GM21367 (cell line): ENCODE measurements at regions not wholly inside any gene's neighbourhood (a gene's known extent, or its start where the extent isn't known, plus 50 kb on each side); places are given as distances from the start of the nearest gene placed in this dataset.

Experiments
- ATAC-seq: cut with Tn5 transposase; IDR thresholded peaks from one replicate; pipeline ENCODE4 v1.9.1; 2021; ENCODE audit not compliant: unreplicated experiment

DNA sequence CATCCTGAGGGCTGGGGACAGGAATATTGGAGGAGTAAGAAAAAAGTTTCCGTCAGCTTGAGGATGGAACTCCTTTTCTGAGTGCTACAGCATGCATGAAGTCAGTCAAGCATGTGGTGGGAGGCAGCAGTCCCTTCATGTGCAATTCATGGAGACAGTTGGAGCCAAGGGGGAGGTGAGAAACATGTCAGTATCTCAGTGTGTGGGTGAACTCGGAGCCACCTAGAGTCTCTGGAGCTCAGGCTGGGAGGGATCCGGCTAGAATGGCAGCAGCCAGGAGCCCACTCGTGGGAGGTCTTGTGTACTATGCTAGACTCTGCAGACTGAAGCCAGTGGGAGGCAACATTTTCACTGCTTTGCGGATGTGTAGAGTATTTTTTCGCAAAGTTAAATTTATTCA, 60.3 kb downstream of the AVPR1A start:
- no peak for ATAC-seq

DNA sequence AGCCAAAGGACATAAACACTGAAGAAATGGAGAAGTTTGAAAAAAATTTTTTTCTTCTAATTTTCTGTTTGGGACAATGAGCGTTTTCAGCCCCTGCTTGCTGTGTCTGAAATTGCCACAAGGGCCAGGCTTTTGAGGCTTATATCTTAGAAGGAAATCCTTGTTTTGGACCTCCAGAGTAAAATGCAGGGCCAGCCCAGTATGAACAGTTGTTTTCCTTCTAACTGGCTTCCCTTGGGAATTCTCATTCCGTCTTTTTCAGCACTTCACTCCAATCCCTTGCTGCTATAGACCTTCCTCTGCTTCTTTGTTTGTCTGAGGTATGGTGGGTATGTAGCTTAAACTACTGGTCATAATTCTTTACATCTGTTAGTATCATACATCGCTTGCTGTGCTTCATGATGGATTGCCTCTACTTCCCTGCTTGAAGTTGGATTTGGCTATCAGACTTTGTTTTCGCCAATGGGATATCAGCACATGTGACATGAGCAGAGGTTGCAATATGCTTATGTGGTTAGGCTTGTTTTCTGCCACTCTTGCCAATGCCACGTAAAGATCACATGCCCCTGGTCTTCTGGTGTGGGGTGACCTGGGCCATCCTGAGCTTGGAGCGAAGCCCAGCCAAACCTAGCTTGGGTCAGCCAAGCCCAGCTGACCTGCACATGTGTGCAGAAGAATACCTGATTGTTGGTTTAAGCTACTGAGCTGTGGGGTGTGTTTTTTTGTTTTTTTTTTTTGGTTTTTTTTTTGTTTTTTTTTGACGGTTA, 64.7 kb downstream of the AVPR1A start:
- ATAC-seq = no peak

GRCh38 chr12:63085120-63085519, 65.9 kb downstream of the AVPR1A start:
- ATAC-seq = no peak

GRCh38 chr12:63084501-63084900, 66.5 kb downstream of the AVPR1A start:
- ATAC-seq = no peak

- ATAC-seq = no peak
These were observed 68.0 kb downstream of the AVPR1A start for GRCh38 chr12:63083046-63083445.

GRCh38 chr12:63079791-63080502, 71.1 kb downstream of the AVPR1A start:
- no peak for ATAC-seq

GRCh38 chr12:63078906-63079305, 72.1 kb downstream of the AVPR1A start:
- no peak for ATAC-seq

GRCh38 chr12:63075376-63076060, 75.5 kb downstream of the AVPR1A start:
- ATAC-seq = no peak

GRCh38 chr12:63070709-63071108, 80.3 kb downstream of the AVPR1A start:
- no peak for ATAC-seq

DNA sequence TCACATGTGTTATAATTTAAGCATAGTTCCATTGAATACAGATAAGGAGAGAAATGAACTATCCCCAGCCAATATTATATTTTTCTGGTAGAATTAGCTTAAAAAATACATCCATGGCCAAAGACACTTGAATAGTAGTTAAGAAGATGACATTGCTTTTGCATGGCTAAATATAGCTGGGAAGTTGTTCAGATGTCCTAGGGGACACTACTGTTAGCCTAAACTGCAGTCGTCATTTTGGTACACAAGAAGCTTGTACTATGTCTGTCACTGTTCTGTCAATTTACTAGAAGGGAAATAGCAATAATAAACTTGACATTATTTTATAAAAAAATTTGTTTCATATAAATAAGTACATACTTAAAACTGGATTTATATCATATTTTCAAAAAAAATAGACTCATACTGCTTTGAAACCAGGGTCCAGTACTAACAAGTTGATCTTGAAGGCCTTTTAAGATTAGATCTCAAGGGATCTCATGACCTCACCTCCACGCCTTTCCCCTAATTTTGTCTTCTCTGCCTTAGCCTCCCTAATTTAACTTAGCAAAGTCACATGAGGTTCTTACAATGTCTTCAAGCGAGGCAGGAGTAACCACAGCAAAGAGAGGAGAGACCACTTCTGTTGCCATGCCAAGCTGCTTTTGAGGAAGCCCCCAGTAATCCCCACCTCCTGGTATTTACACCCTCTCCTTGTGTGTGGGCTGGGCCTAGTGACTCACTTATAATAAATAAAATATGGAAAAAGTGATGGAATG, 81.0 kb downstream of the AVPR1A start:
- no peak for ATAC-seq

DNA sequence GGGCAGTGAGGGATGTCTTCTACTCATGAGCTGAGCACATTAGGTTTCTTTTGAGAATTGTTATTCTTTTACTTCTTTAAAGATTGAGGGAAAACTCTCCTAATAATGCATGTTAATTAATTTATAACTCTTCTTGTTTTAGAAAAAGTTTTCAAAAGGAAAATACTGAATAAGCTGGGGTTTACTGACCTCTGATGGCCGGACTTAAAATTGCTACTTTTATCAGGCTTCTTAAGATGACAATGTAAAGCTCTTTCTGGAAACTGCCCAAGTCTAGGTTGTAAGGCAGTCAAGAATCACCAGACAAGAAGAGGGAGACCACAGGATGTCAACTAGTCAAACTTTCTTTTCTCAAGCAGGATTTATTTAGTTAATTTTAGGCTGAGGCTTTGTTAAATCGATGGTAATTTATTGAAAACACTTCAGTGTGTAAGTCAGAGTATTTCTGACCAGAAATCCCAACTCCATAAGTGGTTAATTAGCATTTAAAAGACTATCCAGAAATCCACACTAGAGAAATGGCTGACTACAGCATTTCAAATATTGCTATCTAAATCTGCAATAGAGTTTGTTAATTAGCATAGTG, 82.1 kb downstream of the AVPR1A start:
- peak; percentile 68 for ATAC-seq

- ATAC-seq = no peak
These were observed 84.2 kb downstream of the AVPR1A start for GRCh38 chr12:63066782-63067181.

DNA sequence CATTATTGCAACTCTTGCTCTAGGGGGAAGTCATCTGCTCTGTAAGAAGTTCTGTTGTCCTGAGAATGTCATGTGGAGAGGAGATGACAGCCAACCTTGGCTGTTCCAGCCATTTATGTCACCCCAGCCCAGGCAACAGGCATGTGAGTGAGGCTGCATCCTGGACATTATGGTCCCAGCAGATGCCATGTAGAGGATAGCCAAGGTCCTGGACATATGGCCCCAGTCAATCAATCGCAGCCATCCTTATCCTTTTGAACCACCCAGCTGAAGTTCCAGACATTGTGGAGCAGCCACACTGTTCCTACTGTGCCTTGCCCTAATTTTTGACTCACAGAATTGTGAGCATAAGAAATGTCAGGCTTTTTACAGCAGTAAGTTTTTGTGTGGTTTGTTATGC, 84.9 kb downstream of the AVPR1A start:
- ATAC-seq = no peak

DNA sequence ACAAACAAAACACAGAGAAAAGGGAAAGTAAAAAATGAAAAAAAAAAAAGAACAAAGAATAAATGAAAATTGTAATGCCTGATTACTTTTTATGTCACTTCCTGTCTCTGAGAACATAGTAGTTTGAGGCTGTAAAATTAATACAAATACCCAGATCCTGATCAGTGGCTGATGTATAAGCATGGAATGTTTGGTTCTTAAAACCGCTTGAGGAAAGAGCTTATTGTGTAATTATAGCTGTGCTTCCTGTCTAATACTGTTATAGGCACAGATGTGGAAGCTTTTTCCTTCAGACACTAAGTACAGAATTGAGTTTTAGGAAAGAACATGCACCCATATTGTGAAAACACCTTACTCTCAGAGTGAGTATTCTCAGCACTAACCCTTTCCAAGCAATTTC, 86.9 kb downstream of the AVPR1A start:
- ATAC-seq = no peak

GRCh38 chr12:63056649-63057048, 94.4 kb downstream of the AVPR1A start:
- no peak for ATAC-seq

DNA sequence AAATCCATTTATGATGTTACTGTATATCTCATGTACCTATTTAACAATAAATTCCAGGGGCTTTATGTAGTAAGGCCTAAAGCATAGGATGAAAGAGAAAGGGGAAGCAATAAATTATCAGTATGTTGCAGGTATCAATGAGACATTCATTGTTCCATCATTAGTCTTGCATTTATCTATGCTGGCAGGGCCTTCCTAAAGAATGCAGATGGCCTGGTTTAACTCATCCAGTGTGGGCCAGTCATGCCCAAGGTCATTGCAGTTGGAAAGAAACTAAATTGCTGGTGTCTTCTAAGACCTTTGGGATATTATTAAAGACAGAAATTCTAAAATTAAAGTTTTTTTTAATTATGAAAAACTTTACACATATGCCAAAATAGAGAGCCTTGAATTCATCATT, 98.3 kb downstream of the AVPR1A start:
- ATAC-seq = no peak

DNA sequence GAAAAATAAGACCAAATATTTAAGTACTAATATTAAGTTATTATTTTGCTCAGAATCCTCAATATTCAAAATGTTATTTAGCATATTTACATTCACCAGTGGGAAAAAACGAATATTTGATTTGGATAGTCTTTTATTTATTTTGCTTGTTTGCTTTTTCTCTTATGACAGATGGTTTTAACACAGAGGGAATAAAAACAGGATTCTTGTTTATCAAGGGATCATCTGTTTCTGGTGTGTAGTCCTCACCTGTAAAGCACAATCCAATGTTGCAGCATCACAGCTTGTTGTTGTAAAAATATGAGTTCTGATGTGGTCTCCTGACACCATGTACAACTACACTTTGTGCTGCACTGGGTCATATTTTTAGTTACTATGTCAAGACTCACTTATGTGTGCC, 103.9 kb downstream of the AVPR1A start:
- no peak for ATAC-seq

DNA sequence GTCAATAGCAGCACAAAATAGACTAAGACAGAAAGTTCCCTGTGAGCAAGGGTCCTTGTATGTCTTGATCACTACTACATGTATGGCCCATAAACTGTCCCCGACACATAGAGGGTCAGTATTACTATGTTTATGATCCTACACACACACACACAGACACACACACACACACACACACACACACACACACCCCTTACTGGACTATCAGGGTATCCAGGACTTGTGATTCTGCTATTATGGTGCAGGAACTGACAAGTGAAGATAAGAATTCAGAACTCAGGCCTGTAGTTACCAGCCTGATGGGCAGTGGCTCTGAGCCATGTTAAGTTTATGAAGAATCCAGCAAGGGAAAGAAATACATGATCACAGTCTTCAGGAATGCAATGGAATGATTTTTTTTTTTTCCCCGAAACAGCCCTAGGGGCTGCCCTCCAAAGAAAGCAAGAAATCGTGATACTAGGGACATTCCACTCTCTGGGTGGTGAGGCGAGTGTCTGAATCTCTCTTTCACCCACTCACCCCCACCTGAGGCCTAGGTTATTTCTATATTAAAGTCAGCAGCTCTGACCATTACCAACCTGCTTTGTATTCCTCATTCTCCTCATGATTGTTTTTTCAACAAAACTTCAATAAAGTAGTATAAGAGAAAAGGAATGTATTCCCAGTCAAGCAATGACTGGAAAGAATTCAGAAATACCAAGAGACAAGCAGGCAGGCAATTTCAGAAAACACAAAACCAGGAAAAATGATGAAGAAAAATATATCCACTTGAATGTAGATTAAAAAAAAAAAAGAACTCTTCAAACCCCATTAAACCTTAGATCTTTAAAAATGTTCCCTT, 105.8 kb downstream of the AVPR1A start:
- no peak for ATAC-seq

DNA sequence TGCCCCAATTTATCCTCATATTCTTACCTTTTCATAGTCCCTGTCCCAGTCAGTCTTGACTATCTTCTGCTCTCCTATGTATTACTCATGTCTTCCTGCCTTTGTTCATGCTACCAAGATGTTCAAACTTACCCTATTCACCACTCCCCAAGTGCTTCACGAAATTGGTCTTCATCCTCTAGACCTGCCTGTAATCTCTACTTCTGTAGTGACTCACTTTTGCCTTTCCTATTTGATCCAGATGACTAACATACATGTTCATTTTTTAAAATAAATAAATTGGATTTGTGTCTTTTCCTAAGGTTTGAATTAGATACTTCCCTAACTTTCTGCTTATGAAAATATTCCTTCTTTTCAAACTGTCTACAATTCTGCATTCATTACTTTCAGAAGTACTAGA, 107.7 kb upstream of the PPM1H start:
- ATAC-seq = no peak

DNA sequence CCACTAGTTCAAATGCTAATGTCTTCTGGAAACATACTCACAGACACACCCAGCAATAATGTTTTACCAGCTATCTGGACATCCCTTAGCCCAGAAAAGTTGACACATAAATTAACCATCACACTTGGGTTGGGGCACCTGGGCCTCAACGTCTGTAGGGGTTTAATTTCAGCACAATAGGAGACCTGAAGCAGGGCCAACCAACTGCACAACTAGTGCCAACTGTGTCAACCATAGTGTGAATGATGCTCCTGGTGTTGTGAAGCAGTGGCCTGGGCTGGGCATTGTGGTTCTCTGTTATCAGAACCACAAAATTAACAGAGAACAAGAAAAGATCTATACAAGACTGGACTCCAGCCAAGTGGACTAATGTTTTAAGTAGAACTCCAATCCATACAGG, 106.7 kb upstream of the PPM1H start:
- ATAC-seq = no peak
